ENCODE measurements at regions not wholly inside any gene's neighbourhood (a gene's known extent, or its start where the extent isn't known, plus 50 kb on each side); places are given as distances from the start of the nearest gene placed in this dataset.

- no peak for TF ChIP-seq CTCF (IDR thresholded peaks at IDR 0.05; ENCODE audit: low read length)
- TF ChIP-seq EZH2phosphoT487 (IDR thresholded peaks at IDR 0.05; ENCODE audit: low read length) = no peak
Measured at GRCh38 chr4:67109276-67109675, 436.0 kb downstream of the CENPC start.

All from MM.1S (cell line).